HCT116 (cell line): ENCODE measurements at regions not wholly inside any gene's neighbourhood (a gene's known extent, or its start where the extent isn't known, plus 50 kb on each side); places are given as distances from the start of the nearest gene placed in this dataset.

ENCODE experiments used
- ATAC-seq: fragments of 200-7000 bp; cut with Tn5 transposase; 2 replicates; pipeline ENCODE4 v1.9.1; 2020; ENCODE audit warnings: mild to moderate bottlenecking, moderate library complexity
- BruUV-seq: library from RNA; stranded (reverse); fragments of 400-500 nt; replicated peaks from 2 replicates; lab custom pipeline; 2021; lab: Mats Ljungman, UMichigan
- CTCF ChIA-PET: fragments of 300-600 bp; sonication (Branson Sonifier 250); formaldehyde crosslinking; loops from one replicate; lab custom pipeline; 2021; ENCODE audit warnings: antibody characterized with exemption; lab: Charles Lee
- POLR2A ChIA-PET: fragments of 300-600, 350-600 bp; sonication (Branson Sonifier 250); formaldehyde crosslinking; loops from one replicate; lab custom pipeline; 2021; ENCODE audit warnings: antibody characterized with exemption; lab: Charles Lee
- RAD21 ChIA-PET, 2 experiments: fragments of 300-600 bp; sonication (Branson Sonifier 250); formaldehyde crosslinking; loops; one replicate each; lab custom pipeline; 2023; ENCODE audit warnings: low total read pairs in 2 of 2; ENCODE audit not compliant: uncharacterized antibody in 2 of 2, unreplicated experiment in 2 of 2, low non-redundant PET in 1 of 2; lab: Charles Lee
- DNase-seq: peaks from one replicate; pipeline ENCODE4 v3.0.0-alpha.2; 2010; ENCODE audit warnings: low read depth, low spot score
- H2AFZ ChIP-seq: fragments of 200-600 bp; shearing (Covaris generic), sonication (generic); 2 replicates; pipeline ENCODE4 v1.6.1; 2017; ENCODE audit warnings: low read depth, mixed run types, mixed read lengths, antibody characterized with exemption, low read length; ENCODE audit not compliant: poor library complexity, severe bottlenecking
- H3K27ac ChIP-seq: 2 replicates; pipeline ENCODE4 v1.5.1; 2012; ENCODE audit warnings: low read depth, low read length
- H3K27me3 ChIP-seq: fragments of 200-600 bp; sonication (generic); 2 replicates; pipeline ENCODE4 v1.6.1; 2016; ENCODE audit warnings: mixed run types, low read length, mixed read lengths; ENCODE audit not compliant: insufficient read depth
- H3K36me3 ChIP-seq, 2 experiments: fragments of 200-500 bp in 1 of 2; fragments of 200-600 bp in 1 of 2; sonication (Bioruptor generic) in 1 of 2; sonication (generic) in 1 of 2; 2 replicates each; pipeline versions ENCODE4 v1.5.1 to v1.6.1; 2014 to 2016; ENCODE audit warnings: low read length in 2 of 2, inconsistent platforms in 1 of 2, mixed read lengths in 1 of 2, mixed run types in 1 of 2; ENCODE audit not compliant: insufficient read depth in 2 of 2, control insufficient read depth in 1 of 2
- H3K4me1 ChIP-seq, 2 experiments: fragments of 200-600 bp in 1 of 2; sonication (generic) in 1 of 2; 2 replicates each; pipeline versions ENCODE4 v1.5.1 to v1.6.1; 2012 to 2017; ENCODE audit warnings: low read length in 2 of 2, inconsistent platforms in 1 of 2, mild to moderate bottlenecking in 1 of 2, mixed read lengths in 1 of 2, mixed run types in 1 of 2, moderate library complexity in 1 of 2; ENCODE audit not compliant: insufficient read depth in 2 of 2, control insufficient read depth in 1 of 2
- H3K4me2 ChIP-seq: fragments of 200-600 bp; sonication (generic); 2 replicates; pipeline ENCODE4 v1.6.1; 2017; ENCODE audit warnings: mixed run types, low read length, mixed read lengths
- H3K4me3 ChIP-seq, 2 experiments: fragments of 200-600 bp in 1 of 2; sonication (generic) in 1 of 2; replicated peaks in 1 of 2; 2 replicates each; pipeline ENCODE4 v1.5.1; 2011 to 2016; ENCODE audit warnings: low read length in 2 of 2, control low read depth in 1 of 2, low read depth in 1 of 2, mild to moderate bottlenecking in 1 of 2, mixed read lengths in 1 of 2, mixed run types in 1 of 2
- H3K79me2 ChIP-seq: fragments of 200-600 bp; sonication (generic); 2 replicates; pipeline ENCODE4 v1.6.1; 2017; ENCODE audit warnings: mild to moderate bottlenecking, mixed run types, low read length, moderate library complexity, mixed read lengths; ENCODE audit not compliant: insufficient read depth
- H3K9ac ChIP-seq: fragments of 200-600 bp; sonication (generic); 2 replicates; pipeline ENCODE4 v1.6.1; 2016; ENCODE audit warnings: low read length, mixed read lengths
- H3K9me2 ChIP-seq: fragments of 200-600 bp; sonication (generic), shearing (Covaris generic); 2 replicates; pipeline ENCODE4 v1.6.1; 2017; ENCODE audit warnings: mixed run types, mild to moderate bottlenecking, moderate library complexity; ENCODE audit not compliant: insufficient read depth
- H3K9me3 ChIP-seq, 2 experiments: fragments of 200-500 bp in 1 of 2; fragments of 200-600 bp in 1 of 2; sonication (Bioruptor generic) in 1 of 2; sonication (generic) in 1 of 2; 2 replicates each; pipeline ENCODE4 v1.6.1; 2014 to 2017; ENCODE audit warnings: low read length in 2 of 2, mixed read lengths in 2 of 2, inconsistent platforms in 1 of 2, low read depth in 1 of 2, mild to moderate bottlenecking in 1 of 2, mixed run types in 1 of 2, moderate library complexity in 1 of 2; ENCODE audit not compliant: control insufficient read depth in 1 of 2, insufficient read depth in 1 of 2
- H4K20me1 ChIP-seq: fragments of 200-600 bp; sonication (generic), shearing (Covaris generic); 2 replicates; pipeline ENCODE4 v1.6.1; 2017; ENCODE audit warnings: mixed run types, mild to moderate bottlenecking, moderate library complexity; ENCODE audit not compliant: insufficient read depth
- CEBPB ChIP-seq: IDR thresholded peaks from 2 replicates; pipeline ENCODE4 v1.6.1; 2012; ENCODE audit warnings: low read depth
- CTCF ChIP-seq, 3 experiments: fragments of 200-600 bp in 1 of 3; sonication (generic) in 1 of 3; IDR thresholded peaks in 2 of 3; conservative IDR thresholded peaks in 1 of 3; 2 replicates each; pipeline ENCODE4 v1.5.1; 2012 to 2017; ENCODE audit warnings: low read depth in 2 of 3, low read length in 2 of 3, antibody characterized with exemption in 1 of 3, borderline replicate concordance in 1 of 3, control low read depth in 1 of 3, mild to moderate bottlenecking in 1 of 3, mixed read lengths in 1 of 3, mixed run types in 1 of 3, moderate library complexity in 1 of 3; ENCODE audit not compliant: insufficient read depth in 1 of 3
- EZH2 ChIP-seq: fragments of 200-600 bp; sonication (generic); IDR thresholded peaks from 2 replicates; pipeline ENCODE4 v1.6.1; 2017; ENCODE audit warnings: antibody characterized with exemption, mixed run types
- EZH2phosphoT487 ChIP-seq: fragments of 200-600 bp; IDR thresholded peaks from 2 replicates; pipeline ENCODE4 v1.6.1; 2018; ENCODE audit warnings: antibody characterized with exemption, borderline replicate concordance
- FOSL1 ChIP-seq: IDR thresholded peaks from 2 replicates; pipeline ENCODE4 v1.6.1; 2012; ENCODE audit warnings: low read depth
- POLR2A ChIP-seq: IDR thresholded peaks from 2 replicates; pipeline ENCODE4 v1.7.0; 2011; ENCODE audit warnings: borderline replicate concordance; ENCODE audit not compliant: insufficient read depth, insufficient read length; ENCODE audit errors: extremely low read depth
- RAD21 ChIP-seq: IDR thresholded peaks from 2 replicates; pipeline ENCODE4 v1.6.1; 2012; ENCODE audit warnings: low read depth, mild to moderate bottlenecking
- SIN3A ChIP-seq: IDR thresholded peaks from 2 replicates; pipeline ENCODE4 v1.6.1; 2012; ENCODE audit warnings: low read depth
- SP1 ChIP-seq: IDR thresholded peaks from 2 replicates; pipeline ENCODE4 v1.6.1; 2012; ENCODE audit warnings: low read depth
- SRF ChIP-seq: IDR thresholded peaks from 2 replicates; pipeline ENCODE4 v1.6.1; 2012; ENCODE audit warnings: low read depth
- TCF7L2 ChIP-seq: IDR thresholded peaks from 2 replicates; pipeline ENCODE4 v1.7.0; 2011; ENCODE audit warnings: borderline replicate concordance, inconsistent platforms; ENCODE audit not compliant: insufficient read depth, insufficient read length; ENCODE audit errors: extremely low read depth
- YY1 ChIP-seq: IDR thresholded peaks from 2 replicates; pipeline ENCODE4 v1.6.1; 2011; ENCODE audit warnings: low read length, low read depth, moderate library complexity, mild to moderate bottlenecking; ENCODE audit not compliant: insufficient replicate concordance; ENCODE audit errors: extremely low read depth
- ZNF274 ChIP-seq: fragments of 200-500 bp; sonication (Bioruptor generic); IDR thresholded peaks from 2 replicates; pipeline ENCODE4 v1.6.1; 2014; ENCODE audit warnings: mild to moderate bottlenecking, low read depth, low read length, inconsistent platforms
- intact Hi-C: fragments of 100-400 bp; cut with micrococcal nuclease; formaldehyde crosslinking; loops from 2 replicates; pipeline ENCODE4 v1.10.0; 2022
- TF ChIP-seq, protein P1 (sequence below): IDR thresholded peaks from 2 replicates; pipeline ENCODE4 v1.6.1; 2012
- TF ChIP-seq, protein P2 (sequence below): IDR thresholded peaks from 2 replicates; pipeline ENCODE4 v1.6.1; 2012; ENCODE audit warnings: low read depth

GRCh38 chr20:7654231-7654630 is 286.0 kb downstream of the HAO1 start:
- CTCF ChIA-PET = no interaction called here
- H2AFZ ChIP-seq = no peak overlapping the region
- no peaks in the 10 kb centered on the region for H3K79me2 ChIP-seq
- intact Hi-C loops = no loop called here
- DNase-seq (no peak), ATAC-seq (no peak)
- RAD21 ChIA-PET = no interaction called here
- H3K9ac ChIP-seq = no peak overlapping the region
- TF ChIP-seq YY1 (no peak), SIN3A (no peak), SP1 (no peak), FOSL1 (no peak), EZH2phosphoT487 (no peak), CTCF (IDR thresholded peaks at IDR 0.05 in 2 of 3, conservative IDR thresholded peaks at IDR 0.05 in 1 of 3; ENCODE audit: borderline replicate concordance in 1 of 3, insufficient read depth in 1 of 3, low read depth in 2 of 3, low read length in 2 of 3) (no peak), CEBPB (no peak), RAD21 (no peak), POLR2A (no peak), TCF7L2 (no peak), ZNF274 (no peak), EZH2 (no peak), SRF (no peak)
- TF ChIP-seq, protein P1, sequence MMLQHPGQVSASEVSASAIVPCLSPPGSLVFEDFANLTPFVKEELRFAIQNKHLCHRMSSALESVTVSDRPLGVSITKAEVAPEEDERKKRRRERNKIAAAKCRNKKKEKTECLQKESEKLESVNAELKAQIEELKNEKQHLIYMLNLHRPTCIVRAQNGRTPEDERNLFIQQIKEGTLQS = no peak
- TF ChIP-seq, protein P2, sequence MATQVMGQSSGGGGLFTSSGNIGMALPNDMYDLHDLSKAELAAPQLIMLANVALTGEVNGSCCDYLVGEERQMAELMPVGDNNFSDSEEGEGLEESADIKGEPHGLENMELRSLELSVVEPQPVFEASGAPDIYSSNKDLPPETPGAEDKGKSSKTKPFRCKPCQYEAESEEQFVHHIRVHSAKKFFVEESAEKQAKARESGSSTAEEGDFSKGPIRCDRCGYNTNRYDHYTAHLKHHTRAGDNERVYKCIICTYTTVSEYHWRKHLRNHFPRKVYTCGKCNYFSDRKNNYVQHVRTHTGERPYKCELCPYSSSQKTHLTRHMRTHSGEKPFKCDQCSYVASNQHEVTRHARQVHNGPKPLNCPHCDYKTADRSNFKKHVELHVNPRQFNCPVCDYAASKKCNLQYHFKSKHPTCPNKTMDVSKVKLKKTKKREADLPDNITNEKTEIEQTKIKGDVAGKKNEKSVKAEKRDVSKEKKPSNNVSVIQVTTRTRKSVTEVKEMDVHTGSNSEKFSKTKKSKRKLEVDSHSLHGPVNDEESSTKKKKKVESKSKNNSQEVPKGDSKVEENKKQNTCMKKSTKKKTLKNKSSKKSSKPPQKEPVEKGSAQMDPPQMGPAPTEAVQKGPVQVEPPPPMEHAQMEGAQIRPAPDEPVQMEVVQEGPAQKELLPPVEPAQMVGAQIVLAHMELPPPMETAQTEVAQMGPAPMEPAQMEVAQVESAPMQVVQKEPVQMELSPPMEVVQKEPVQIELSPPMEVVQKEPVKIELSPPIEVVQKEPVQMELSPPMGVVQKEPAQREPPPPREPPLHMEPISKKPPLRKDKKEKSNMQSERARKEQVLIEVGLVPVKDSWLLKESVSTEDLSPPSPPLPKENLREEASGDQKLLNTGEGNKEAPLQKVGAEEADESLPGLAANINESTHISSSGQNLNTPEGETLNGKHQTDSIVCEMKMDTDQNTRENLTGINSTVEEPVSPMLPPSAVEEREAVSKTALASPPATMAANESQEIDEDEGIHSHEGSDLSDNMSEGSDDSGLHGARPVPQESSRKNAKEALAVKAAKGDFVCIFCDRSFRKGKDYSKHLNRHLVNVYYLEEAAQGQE = no peak
- no peaks in the 10 kb centered on the region for H3K36me3 ChIP-seq
- no peak overlapping the region for H3K4me2 ChIP-seq
- H3K9me2 ChIP-seq = no peaks in the 10 kb centered on the region
- H3K27ac ChIP-seq = no peak overlapping the region
- no peaks in the 10 kb centered on the region for H3K4me1 ChIP-seq
- BruUV-seq = no TSS peak
- H4K20me1 ChIP-seq = no peaks in the 10 kb centered on the region
- H3K27me3 ChIP-seq = no peaks in the 10 kb centered on the region
- H3K9me3 ChIP-seq = peaks cover 0 to 15% of the 10 kb centered on the region in 2 experiments; a peak in 1 of 4 replicates
- H3K4me3 ChIP-seq = no peak overlapping the region
- POLR2A ChIA-PET = no interaction called here
